ENCODE measurements at regions not wholly inside any gene's neighbourhood (a gene's known extent, or its start where the extent isn't known, plus 50 kb on each side); places are given as distances from the start of the nearest gene placed in this dataset.

DNA sequence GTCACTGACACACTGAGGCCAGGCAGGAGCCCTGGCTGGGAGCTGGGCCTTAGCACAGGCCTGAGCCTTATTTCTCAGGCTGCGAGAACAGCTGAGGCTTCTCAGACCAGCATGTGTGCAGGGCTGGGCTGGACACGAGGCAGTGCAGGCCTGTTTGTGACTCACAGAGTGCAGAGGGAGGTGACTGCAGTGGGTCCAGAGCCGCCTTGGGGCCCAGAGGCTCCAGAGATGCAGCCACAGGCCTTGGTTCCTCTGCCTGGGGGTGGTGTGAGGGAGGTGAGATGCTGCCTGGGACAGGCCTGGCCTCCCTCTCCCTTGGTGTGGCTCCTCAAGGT, 61.2 kb upstream of the ETV3 start:
- no peak for TF ChIP-seq CTCF (IDR thresholded peaks at IDR 0.05; ENCODE audit: low read depth, low read length)
- no peak for TF ChIP-seq EZH2phosphoT487 (IDR thresholded peaks at IDR 0.05; ENCODE audit: low read depth)

Measured in OCI-LY3 (cell line).